ENCODE measurements at regions not wholly inside any gene's neighbourhood (a gene's known extent, or its start where the extent isn't known, plus 50 kb on each side); places are given as distances from the start of the nearest gene placed in this dataset.

DNA sequence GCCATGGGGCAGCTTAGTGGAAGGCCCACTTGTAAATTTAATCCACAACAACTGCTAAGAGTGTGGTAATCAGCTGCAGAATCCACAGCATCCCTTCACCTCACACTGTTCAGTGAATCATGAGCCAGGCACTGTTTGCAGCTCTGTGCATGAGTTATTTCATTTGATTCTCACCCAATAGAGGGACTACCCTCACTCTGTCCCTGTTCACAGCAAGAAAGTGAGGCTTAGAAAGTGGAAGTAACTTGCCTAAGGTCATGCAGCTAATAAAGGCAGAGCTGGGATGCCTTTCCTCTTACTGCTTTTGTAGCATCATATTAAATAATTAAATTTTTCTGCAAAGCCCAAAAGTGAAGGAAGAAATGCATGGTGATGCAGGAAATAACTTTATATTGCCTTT is 346.5 kb upstream of the PLD5 start:
- no peak for TF ChIP-seq RAD21 (IDR thresholded peaks at IDR 0.05 in 1 of 2, conservative IDR thresholded peaks at IDR 0.05 in 1 of 2; ENCODE audit: low read depth in 2 of 2, low read length in 2 of 2)
- no peak for TF ChIP-seq EZH2 (IDR thresholded peaks at IDR 0.05; ENCODE audit: low read depth, low read length, severe bottlenecking)
- TF ChIP-seq POLR2A (IDR thresholded peaks at IDR 0.05; ENCODE audit: control extremely low read depth in 1 of 2, low read depth in 2 of 2, low read length in 2 of 2): no peak
